HG03095 (cell line): ENCODE measurements at regions not wholly inside any gene's neighbourhood (a gene's known extent, or its start where the extent isn't known, plus 50 kb on each side); places are given as distances from the start of the nearest gene placed in this dataset.

ENCODE experiments used
- ATAC-seq: cut with Tn5 transposase; IDR thresholded peaks from one replicate; pipeline ENCODE4 v1.9.1; 2021; ENCODE audit warnings: moderate library complexity; ENCODE audit not compliant: unreplicated experiment

GRCh38 chr16:65876624-65877023, 489.9 kb upstream of the CDH5 start:
- no peak for ATAC-seq

GRCh38 chr16:65876056-65876408, 490.5 kb upstream of the CDH5 start:
- no peak for ATAC-seq

- no peak for ATAC-seq
Observed at GRCh38 chr16:65875381-65876055, 491.0 kb upstream of the CDH5 start.

- ATAC-seq = no peak
Observed at GRCh38 chr16:65869261-65869660, 497.2 kb upstream of the CDH5 start.

GRCh38 chr16:65867276-65867960, 499.1 kb upstream of the CDH5 start:
- ATAC-seq = no peak

GRCh38 chr16:65863236-65863635, 503.3 kb upstream of the CDH5 start:
- ATAC-seq = no peak

GRCh38 chr16:65861131-65861731, 505.3 kb upstream of the CDH5 start:
- no peak for ATAC-seq

- no peak for ATAC-seq
Observed at GRCh38 chr16:65855171-65856145, 511.0 kb upstream of the CDH5 start.

GRCh38 chr16:65846210-65846602, 520.3 kb upstream of the CDH5 start:
- ATAC-seq = no peak

GRCh38 chr16:65845466-65846209, 520.9 kb upstream of the CDH5 start:
- ATAC-seq = no peak

GRCh38 chr16:65843941-65844340, 522.5 kb upstream of the CDH5 start:
- ATAC-seq = no peak

- ATAC-seq = no peak
Observed at GRCh38 chr16:65842067-65842466, 524.4 kb upstream of the CDH5 start.

GRCh38 chr16:65838001-65838400, 528.5 kb upstream of the CDH5 start:
- ATAC-seq = no peak

GRCh38 chr16:65837464-65837863, 529.0 kb upstream of the CDH5 start:
- no peak for ATAC-seq

GRCh38 chr16:65834688-65835087, 531.8 kb upstream of the CDH5 start:
- ATAC-seq = no peak

GRCh38 chr16:65833171-65833871, 533.2 kb upstream of the CDH5 start:
- ATAC-seq = no peak

GRCh38 chr16:65832679-65833078, 533.8 kb upstream of the CDH5 start:
- no peak for ATAC-seq

- ATAC-seq = no peak
Observed at GRCh38 chr16:65831903-65832666, 534.4 kb upstream of the CDH5 start.

GRCh38 chr16:65829076-65829475, 537.4 kb upstream of the CDH5 start:
- ATAC-seq = no peak
